Upper lobe of left lung (tissue), 6 donors: ENCODE measurements at regions not wholly inside any gene's neighbourhood (a gene's known extent, or its start where the extent isn't known, plus 50 kb on each side); places are given as distances from the start of the nearest gene placed in this dataset.
A peak's percentile ranks its signal among the peaks of the same experiment; 100 is the strongest.

Experiments used
- ATAC-seq, 2 donors: fragments of 200-7000 bp; cut with Tn5 transposase; one replicate each; pipeline ENCODE4 v1.9.1; 2022; ENCODE audit warnings: mild to moderate bottlenecking in 2 of 2, moderate library complexity in 2 of 2; ENCODE audit not compliant: low FRiP score in 2 of 2
- DNase-seq, 2 donors: peaks; one replicate each; pipeline ENCODE4 v3.0.0-alpha.2; 2019 to 2020
- H3K27ac ChIP-seq, 4 donors: fragments of 200-600 bp; sonication (generic); one replicate each; pipeline ENCODE4 v1.5.1; 2016 to 2019
- H3K27me3 ChIP-seq, 4 donors: fragments of 200-600 bp; sonication (generic); one replicate each; pipeline ENCODE4 v1.5.1; 2017 to 2019
- H3K36me3 ChIP-seq, 4 donors: fragments of 200-600 bp; sonication (generic); one replicate each; pipeline ENCODE4 v1.5.1; 2016 to 2019
- H3K4me1 ChIP-seq, 4 donors: fragments of 200-600 bp; sonication (generic); one replicate each; pipeline ENCODE4 v1.5.1; 2018 to 2019
- H3K4me3 ChIP-seq, 4 donors: fragments of 200-600 bp; sonication (generic); one replicate each; pipeline ENCODE4 v1.5.1; 2017 to 2019; ENCODE audit warnings: mild to moderate bottlenecking in 2 of 4, moderate library complexity in 1 of 4
- H3K9me3 ChIP-seq, 4 donors: fragments of 200-600 bp; sonication (generic); one replicate each; pipeline ENCODE4 v1.5.1; 2018 to 2019
- EP300 ChIP-seq, 4 donors: sonication (generic); formaldehyde crosslinking; IDR thresholded peaks; one replicate each; pipeline ENCODE4 v1.5.1; 2017; ENCODE audit warnings: antibody characterized with exemption in 4 of 4, control low read depth in 2 of 4
- POLR2A ChIP-seq, 4 donors: fragments of 450-650 bp; IDR thresholded peaks; one replicate each; pipeline ENCODE4 v1.5.1; 2016 to 2017; ENCODE audit warnings: antibody characterized with exemption in 4 of 4, mild to moderate bottlenecking in 2 of 4
- POLR2AphosphoS5 ChIP-seq, 2 donors: sonication (generic); formaldehyde crosslinking; IDR thresholded peaks; one replicate each; pipeline ENCODE4 v1.5.1; 2017; ENCODE audit warnings: antibody characterized with exemption in 2 of 2
- WGBS, 2 donors: methylation state at CpG; one replicate each; pipeline ENCODE4 v1.1.5; 2017 to 2018; 5-methylcytosine and 5-hydroxymethylcytosine counted together
- TF ChIP-seq, protein P1 (sequence below), 6 experiments: fragments of 450-650 bp in 4 of 6; fragments of 200-600 bp in 2 of 6; sonication (generic) in 2 of 6; IDR thresholded peaks; one replicate each; pipeline ENCODE4 v1.5.1; 2016 to 2019; ENCODE audit warnings: antibody characterized with exemption in 6 of 6
- donor health status: DM: no; HTN: no; CAD: no; lungs with moderate emphysema.
- donor health status: DM: no; HTN: yes; CAD: no; lungs with severe emphysema.

DNA sequence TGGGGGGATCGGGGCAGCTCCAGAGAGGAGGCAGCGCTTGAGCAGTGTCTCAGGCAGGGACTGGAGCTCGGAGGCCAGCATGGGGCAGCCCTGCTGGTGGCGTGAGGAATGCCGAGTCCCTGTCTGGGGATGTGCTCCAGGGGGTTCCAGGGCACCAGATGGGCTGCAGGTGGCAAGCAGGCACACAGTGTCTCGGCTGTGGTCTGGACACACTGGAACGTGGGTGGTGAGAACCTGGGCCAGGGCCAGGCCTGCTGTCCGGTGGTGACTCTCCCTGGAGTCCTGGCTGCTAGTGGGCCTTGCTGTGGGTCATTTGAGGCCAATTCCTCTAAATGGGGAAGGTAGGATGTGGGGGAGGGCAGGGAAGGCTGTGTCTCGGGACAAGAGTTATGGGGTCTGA, 199.4 kb upstream of the RTL1 start:
- no peaks in the 10 kb centered on the region for H3K27me3 ChIP-seq
- H3K9me3 ChIP-seq = peaks cover 0 to 10% (median 7%) of the 10 kb centered on the region in 4 donors
- no peaks in the 10 kb centered on the region for H3K36me3 ChIP-seq
- WGBS, 2 donors = 93 to 100% methylated on average over 1 to 7 of the region's 9 CpGs
- no peak overlapping the region for H3K27ac ChIP-seq
- TF ChIP-seq, protein P1, sequence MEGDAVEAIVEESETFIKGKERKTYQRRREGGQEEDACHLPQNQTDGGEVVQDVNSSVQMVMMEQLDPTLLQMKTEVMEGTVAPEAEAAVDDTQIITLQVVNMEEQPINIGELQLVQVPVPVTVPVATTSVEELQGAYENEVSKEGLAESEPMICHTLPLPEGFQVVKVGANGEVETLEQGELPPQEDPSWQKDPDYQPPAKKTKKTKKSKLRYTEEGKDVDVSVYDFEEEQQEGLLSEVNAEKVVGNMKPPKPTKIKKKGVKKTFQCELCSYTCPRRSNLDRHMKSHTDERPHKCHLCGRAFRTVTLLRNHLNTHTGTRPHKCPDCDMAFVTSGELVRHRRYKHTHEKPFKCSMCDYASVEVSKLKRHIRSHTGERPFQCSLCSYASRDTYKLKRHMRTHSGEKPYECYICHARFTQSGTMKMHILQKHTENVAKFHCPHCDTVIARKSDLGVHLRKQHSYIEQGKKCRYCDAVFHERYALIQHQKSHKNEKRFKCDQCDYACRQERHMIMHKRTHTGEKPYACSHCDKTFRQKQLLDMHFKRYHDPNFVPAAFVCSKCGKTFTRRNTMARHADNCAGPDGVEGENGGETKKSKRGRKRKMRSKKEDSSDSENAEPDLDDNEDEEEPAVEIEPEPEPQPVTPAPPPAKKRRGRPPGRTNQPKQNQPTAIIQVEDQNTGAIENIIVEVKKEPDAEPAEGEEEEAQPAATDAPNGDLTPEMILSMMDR (IDR thresholded peaks at IDR 0.05) = no peak
- TF ChIP-seq POLR2A (IDR thresholded peaks at IDR 0.05) (no peak), POLR2AphosphoS5 (IDR thresholded peaks at IDR 0.05) (no peak), EP300 (IDR thresholded peaks at IDR 0.05) (no peak)
- no peaks in the 10 kb centered on the region for H3K4me1 ChIP-seq
- H3K4me3 ChIP-seq = no peak overlapping the region
- DNase-seq (peak; percentile 19 to 55), ATAC-seq (peak in 1 of 2 donors; percentile 10)

DNA sequence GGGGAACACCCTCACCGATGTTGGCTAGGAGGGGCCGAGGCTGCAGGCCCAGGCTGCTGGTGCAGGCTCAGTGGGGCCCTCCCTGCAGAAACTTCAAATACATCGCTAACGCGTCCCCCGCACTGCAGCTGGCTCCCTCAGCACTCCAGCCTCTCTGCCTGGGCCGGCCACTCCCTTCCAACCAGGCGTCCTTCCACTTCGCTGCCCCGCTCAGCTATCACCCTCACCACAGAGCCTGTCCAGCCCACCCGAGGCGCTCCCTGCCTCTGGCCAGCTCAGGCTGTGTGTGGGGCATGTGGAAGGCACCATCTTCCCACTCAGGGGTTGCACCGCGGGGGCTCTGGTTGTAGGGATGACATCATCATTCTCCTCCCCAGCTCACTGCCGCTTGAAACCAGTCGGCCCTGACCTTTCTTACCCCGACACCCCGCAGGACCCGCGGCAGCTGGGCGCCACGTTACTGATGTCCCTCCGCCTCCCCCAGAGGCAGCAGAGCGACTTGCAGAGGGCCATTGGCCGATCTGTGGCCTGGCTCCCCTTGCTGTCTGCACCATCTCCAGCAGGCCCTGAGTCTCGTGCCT, 199.9 kb upstream of the RTL1 start:
- Histone ChIP-seq H3K9me3 (peaks cover 0 to 10% (median 7%) of the 10 kb centered on the region in 4 donors), H3K4me3 (no peak overlapping the region), H3K27me3 (no peaks in the 10 kb centered on the region), H3K36me3 (no peaks in the 10 kb centered on the region), H3K27ac (no peak overlapping the region), H3K4me1 (no peaks in the 10 kb centered on the region)
- TF ChIP-seq POLR2A (IDR thresholded peaks at IDR 0.05) (no peak), POLR2AphosphoS5 (IDR thresholded peaks at IDR 0.05) (no peak), EP300 (IDR thresholded peaks at IDR 0.05) (no peak)
- TF ChIP-seq, protein P1 (IDR thresholded peaks at IDR 0.05) = no peak
- WGBS, 2 donors = 89% methylated on average over 24 to 26 of the region's 26 CpGs
- DNase-seq (peak; percentile 18 to 72), ATAC-seq (peak; percentile 15 to 27)

DNA sequence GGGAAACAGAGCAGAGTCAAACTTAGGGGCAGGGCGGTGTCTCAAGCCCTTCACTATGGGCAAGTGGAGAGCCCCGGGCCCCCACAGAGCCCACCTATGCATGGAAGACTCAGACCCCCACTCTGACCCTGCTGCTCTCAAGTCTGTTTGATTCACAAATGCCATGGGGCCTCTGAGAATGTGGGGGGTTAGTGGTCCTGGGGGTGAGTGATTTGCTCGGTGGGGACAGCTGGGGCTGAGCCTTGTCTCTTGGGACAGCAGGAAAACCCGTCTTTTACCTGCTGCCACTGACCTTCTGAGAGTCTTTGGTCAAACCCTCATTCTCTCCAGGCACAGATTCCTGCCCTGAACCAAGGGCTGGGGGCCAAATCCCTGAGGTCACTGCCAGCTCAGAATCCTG, 201.0 kb upstream of the RTL1 start:
- WGBS, 2 donors = 60 to 88% methylated on average over 1 to 4 of the region's 4 CpGs
- H3K36me3 ChIP-seq = no peaks in the 10 kb centered on the region
- TF ChIP-seq, protein P1 (IDR thresholded peaks at IDR 0.05) = no peak
- TF ChIP-seq POLR2AphosphoS5 (IDR thresholded peaks at IDR 0.05) = no peak
- no peak for TF ChIP-seq POLR2A (IDR thresholded peaks at IDR 0.05)
- TF ChIP-seq EP300 (IDR thresholded peaks at IDR 0.05) = no peak
- H3K9me3 ChIP-seq = peaks cover 0 to 8% (median 6%) of the 10 kb centered on the region in 4 donors
- H3K27ac ChIP-seq = no peak overlapping the region
- no peak for ATAC-seq
- H3K4me1 ChIP-seq = no peaks in the 10 kb centered on the region
- peak in 1 of 2 donors; percentile 18 for DNase-seq
- no peak overlapping the region for H3K4me3 ChIP-seq
- H3K27me3 ChIP-seq = no peaks in the 10 kb centered on the region

DNA sequence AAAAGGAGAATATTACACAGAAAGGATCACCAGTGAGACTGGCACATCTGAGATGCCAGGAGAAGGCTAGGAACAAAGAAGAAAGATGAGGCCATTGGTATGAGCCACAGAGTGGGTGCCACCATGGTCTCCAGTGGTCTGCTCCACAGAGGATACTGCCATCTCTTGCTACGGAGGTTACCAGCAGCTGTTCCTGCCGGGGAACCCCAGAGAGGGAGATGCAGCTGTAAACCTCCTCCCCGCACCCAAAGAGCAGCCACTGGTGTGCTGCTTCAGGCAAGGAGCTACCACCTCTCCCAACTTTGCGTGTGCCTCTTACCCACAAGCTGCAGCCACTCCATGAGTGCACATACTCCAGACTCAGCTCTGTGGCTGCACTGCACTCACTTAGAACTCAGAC, 201.5 kb upstream of the RTL1 start:
- WGBS, 2 donors = 91 to 98% methylated on average over 4 of the region's 4 CpGs
- no peak for ATAC-seq
- peaks cover 0 to 8% (median 4%) of the 10 kb centered on the region in 4 donors for H3K9me3 ChIP-seq

More for the DNA sequence above, 201.5 kb upstream of the RTL1 start:
- TF ChIP-seq POLR2AphosphoS5 (IDR thresholded peaks at IDR 0.05) (no peak), POLR2A (IDR thresholded peaks at IDR 0.05) (no peak), EP300 (IDR thresholded peaks at IDR 0.05) (no peak)
- TF ChIP-seq, protein P1 (IDR thresholded peaks at IDR 0.05) = no peak
- Histone ChIP-seq H3K27me3 (no peaks in the 10 kb centered on the region), H3K27ac (no peak overlapping the region), H3K4me3 (no peak overlapping the region), H3K36me3 (no peaks in the 10 kb centered on the region), H3K4me1 (no peaks in the 10 kb centered on the region)
- DNase-seq = no peak
